HUES48 (cell line): ENCODE measurements at regions not wholly inside any gene's neighbourhood (a gene's known extent, or its start where the extent isn't known, plus 50 kb on each side); places are given as distances from the start of the nearest gene placed in this dataset.
"Not testable (repeated sequence)": the region's sequence is repeated elsewhere in the genome, so short reads cannot be mapped to it uniquely, and the experiment has no call there.

ENCODE experiments used
- H3K27ac ChIP-seq: one replicate; pipeline ENCODE4 v1.7.0; 2013; ENCODE audit warnings: low read depth, low read length, inconsistent platforms
- H3K27me3 ChIP-seq: 2 replicates; pipeline ENCODE4 v1.6.1; 2013; ENCODE audit warnings: mild to moderate bottlenecking, low read length; ENCODE audit not compliant: control insufficient read depth, insufficient read depth
- H3K36me3 ChIP-seq: 2 replicates; pipeline ENCODE4 v1.6.1; 2013; ENCODE audit warnings: low read length; ENCODE audit not compliant: control insufficient read depth, insufficient read depth
- H3K4me1 ChIP-seq: 2 replicates; pipeline ENCODE4 v1.6.1; 2013; ENCODE audit warnings: mild to moderate bottlenecking, low read length; ENCODE audit not compliant: control insufficient read depth, insufficient read depth
- H3K4me3 ChIP-seq: 2 replicates; pipeline ENCODE4 v1.5.1; 2013; ENCODE audit warnings: mild to moderate bottlenecking, low read depth, low read length
- H3K9ac ChIP-seq: 2 replicates; pipeline ENCODE4 v1.6.1; 2013; ENCODE audit warnings: mild to moderate bottlenecking, low read depth, low read length, moderate library complexity
- H3K9me3 ChIP-seq: 2 replicates; pipeline ENCODE4 v1.6.1; 2013; ENCODE audit warnings: low read length; ENCODE audit not compliant: control insufficient read depth, insufficient read depth

DNA sequence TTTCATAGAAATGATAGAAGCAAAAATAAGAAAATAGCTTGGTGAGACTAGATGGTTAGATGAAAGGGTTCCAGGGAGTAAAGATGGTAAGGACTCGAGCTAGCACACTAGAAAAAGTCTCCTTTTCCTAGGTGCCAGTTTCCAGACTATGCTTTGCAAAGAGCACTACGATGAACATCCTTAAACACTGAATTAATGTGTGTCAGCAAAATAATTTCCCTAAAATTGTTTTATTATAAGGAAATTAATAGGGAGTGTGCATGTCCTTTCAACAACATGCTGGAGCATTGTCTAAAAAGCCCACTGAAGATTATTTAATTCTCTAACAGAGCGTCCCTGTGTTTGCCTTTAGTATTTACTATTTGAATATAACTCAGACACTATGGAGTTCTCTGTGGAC, 107.4 kb upstream of the NDUFV2 start:
- Histone ChIP-seq H3K4me3 (no peak overlapping the region), H3K4me1 (peaks cover 5% of the 10 kb centered on the region; the same call in 1 of the 2 replicates), H3K27me3 (no peaks in the 10 kb centered on the region), H3K9ac (no peak overlapping the region), H3K27ac (no peak overlapping the region), H3K36me3 (no peaks in the 10 kb centered on the region), H3K9me3 (no peaks in the 10 kb centered on the region)

DNA sequence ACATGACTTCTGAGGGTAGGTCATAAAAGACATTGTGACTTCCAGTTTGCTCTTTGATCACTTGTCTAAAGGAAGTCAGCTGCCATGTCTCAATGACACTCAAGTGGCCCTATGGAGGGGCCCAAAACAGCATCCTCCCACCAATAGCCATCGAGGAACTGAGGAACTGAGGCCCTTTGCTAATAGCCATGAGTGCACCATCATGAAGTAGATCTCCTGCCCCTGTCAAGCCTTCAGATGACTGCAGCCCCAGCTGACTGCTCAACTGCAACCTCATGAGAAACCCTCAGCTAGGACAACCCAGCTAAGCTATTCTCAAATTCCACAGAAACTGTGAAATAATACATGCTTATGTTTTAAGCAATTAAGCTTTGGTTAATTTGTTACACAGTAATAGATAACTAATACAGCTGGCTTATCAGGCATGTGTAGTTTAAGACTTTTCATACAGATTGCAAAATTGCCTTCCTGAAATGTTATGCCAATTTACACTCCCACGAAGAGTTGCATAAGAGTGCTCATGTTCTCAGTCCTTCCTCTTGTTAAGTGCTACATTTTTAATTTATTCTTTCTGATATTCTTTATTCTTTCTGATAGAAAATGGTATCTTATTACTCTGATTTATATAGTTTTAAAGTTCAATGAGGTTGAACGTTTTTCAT, 105.6 kb upstream of the NDUFV2 start:
- H3K9me3 ChIP-seq = no peaks in the 10 kb centered on the region
- peaks cover 5% of the 10 kb centered on the region; the same call in 1 of the 2 replicates for H3K4me1 ChIP-seq
- H3K9ac ChIP-seq = no peak overlapping the region
- H3K27me3 ChIP-seq = no peaks in the 10 kb centered on the region
- H3K27ac ChIP-seq = no peak overlapping the region
- H3K4me3 ChIP-seq = no peak overlapping the region
- no peaks in the 10 kb centered on the region for H3K36me3 ChIP-seq

DNA sequence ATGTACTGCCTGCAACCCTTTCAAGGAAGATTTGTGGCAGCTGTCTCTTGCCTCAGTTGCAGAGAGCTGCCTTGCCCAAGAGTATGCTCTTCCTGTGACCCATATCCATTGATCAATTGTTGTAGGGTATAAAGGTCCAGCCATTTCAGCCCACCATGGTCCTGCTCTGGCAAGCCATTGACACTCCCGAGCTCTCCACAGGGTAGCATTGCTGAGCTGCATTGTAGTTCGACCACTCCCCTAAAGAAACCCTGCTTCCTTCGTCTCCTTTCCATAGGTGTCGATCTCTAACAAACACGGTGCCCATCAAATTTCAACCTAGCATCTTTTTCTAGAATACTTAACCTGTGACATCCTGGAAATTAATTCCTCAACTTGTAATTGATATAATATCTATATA, 104.9 kb upstream of the NDUFV2 start:
- no peaks in the 10 kb centered on the region for H3K36me3 ChIP-seq
- H3K27ac ChIP-seq = no peak overlapping the region
- no peaks in the 10 kb centered on the region for H3K9me3 ChIP-seq
- peaks cover 5% of the 10 kb centered on the region; the same call in 1 of the 2 replicates for H3K4me1 ChIP-seq
- H3K4me3 ChIP-seq = no peak overlapping the region
- no peak overlapping the region for H3K9ac ChIP-seq
- H3K27me3 ChIP-seq = no peaks in the 10 kb centered on the region

DNA sequence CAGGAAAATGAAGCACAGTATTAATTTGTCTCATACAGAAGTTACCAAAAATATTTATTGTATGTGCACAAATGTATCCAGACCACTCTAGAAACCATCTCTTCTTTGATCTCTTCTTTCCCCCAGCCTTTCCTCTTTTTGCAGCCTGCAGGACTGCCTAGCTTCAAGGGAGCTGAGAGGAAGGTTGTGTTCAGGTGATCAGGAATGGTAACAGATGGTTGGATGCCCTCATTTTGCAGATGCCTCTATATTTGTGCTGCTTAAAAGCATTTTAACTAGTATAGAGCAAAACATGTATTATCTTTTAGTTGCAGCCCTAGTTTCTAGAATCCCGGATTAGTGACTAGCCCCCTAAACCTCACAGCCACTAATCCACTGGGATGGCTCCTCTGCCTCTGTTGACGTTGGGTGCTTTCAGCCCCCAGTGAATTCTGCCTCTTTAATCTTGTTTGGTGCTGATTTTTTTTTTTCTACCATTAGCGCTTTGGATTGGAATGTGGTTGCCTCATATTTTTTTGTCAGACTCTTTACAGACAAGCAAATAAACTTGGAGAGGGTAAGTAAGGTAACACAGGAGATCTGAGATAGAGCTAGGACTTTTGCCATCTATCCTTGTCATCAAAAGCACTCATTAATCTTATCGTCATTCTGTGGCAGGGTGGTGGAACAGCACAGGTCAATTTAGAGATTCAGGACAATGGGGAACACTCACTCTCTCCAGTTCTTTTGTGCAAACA, 103.8 kb upstream of the NDUFV2 start:
- Histone ChIP-seq H3K36me3 (no peaks in the 10 kb centered on the region), H3K9me3 (no peaks in the 10 kb centered on the region), H3K27me3 (no peaks in the 10 kb centered on the region), H3K27ac (no peak overlapping the region), H3K4me3 (no peak overlapping the region), H3K9ac (no peak overlapping the region), H3K4me1 (peaks cover 5% of the 10 kb centered on the region; the same call in 1 of the 2 replicates)

DNA sequence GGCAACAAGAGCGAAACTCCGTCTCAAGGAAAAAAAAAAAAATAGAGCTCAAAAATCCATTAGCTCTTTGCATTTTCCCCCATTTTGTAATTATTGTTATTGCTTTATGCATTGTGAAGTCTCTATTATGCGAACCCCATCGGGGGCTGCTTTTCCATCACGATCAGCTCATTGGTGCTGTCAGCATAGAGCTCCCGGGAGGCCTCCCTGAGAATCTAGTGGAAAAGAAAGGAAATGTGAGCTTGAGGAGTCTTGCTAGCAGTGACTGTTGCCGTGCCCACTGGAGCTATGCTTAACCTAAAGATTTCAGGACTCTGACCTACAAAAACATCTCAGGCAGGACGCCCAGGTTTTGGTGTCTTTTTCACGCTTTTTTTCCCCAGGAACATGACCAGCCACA, 102.6 kb upstream of the NDUFV2 start:
- Histone ChIP-seq H3K4me1 (peaks cover 5% of the 10 kb centered on the region; the same call in 1 of the 2 replicates), H3K27ac (no peak overlapping the region), H3K9ac (no peak overlapping the region), H3K27me3 (no peaks in the 10 kb centered on the region), H3K4me3 (no peak overlapping the region), H3K36me3 (no peaks in the 10 kb centered on the region), H3K9me3 (no peaks in the 10 kb centered on the region)

DNA sequence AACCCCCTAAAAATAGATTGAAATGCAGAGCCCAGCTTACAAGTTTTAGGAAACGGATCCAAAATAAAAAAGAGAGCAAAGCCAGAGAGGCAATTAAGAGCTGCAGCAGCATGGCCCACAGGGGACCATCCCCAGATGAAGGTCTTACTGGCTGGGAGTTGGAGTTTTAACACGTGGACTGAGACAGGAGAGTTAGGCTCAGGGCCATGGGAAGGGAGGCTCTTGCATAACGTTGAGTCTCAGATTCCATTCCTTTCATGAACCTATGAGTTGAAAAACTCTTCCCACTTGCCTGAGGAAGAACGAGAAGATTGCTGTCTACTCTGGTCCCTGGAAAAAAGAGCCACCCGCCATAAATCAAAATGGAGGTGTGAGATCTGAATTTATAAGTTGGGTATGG, 101.8 kb upstream of the NDUFV2 start:
- Histone ChIP-seq H3K9ac (no peak overlapping the region), H3K36me3 (no peaks in the 10 kb centered on the region), H3K27me3 (no peaks in the 10 kb centered on the region), H3K27ac (no peak overlapping the region), H3K9me3 (no peaks in the 10 kb centered on the region), H3K4me3 (no peak overlapping the region), H3K4me1 (peaks cover 5% of the 10 kb centered on the region; the same call in 1 of the 2 replicates)

DNA sequence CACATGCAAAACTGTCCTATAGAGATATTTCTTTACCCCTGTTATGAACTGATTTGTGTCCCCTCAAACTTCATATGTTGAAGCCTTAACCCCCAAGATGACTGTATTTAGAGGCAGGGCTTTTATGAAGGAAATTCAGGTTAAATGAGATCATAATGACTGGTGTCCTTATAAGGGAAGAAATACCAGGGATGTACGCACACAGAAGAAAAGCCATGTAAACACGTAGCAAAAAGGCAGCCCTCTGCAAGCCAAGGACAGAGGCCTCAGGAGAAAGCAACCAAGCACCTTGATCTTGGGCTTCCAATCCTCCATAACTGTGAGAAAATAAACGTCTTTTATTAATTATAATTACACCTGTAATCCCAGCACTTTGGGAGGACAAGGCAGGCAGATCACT, 101.3 kb upstream of the NDUFV2 start:
- no peak overlapping the region for H3K4me3 ChIP-seq
- H3K9me3 ChIP-seq = no peaks in the 10 kb centered on the region
- no peak overlapping the region for H3K9ac ChIP-seq
- H3K27ac ChIP-seq = no peak overlapping the region
- peaks cover 5% of the 10 kb centered on the region; the same call in 1 of the 2 replicates for H3K4me1 ChIP-seq
- no peaks in the 10 kb centered on the region for H3K36me3 ChIP-seq
- no peaks in the 10 kb centered on the region for H3K27me3 ChIP-seq

DNA sequence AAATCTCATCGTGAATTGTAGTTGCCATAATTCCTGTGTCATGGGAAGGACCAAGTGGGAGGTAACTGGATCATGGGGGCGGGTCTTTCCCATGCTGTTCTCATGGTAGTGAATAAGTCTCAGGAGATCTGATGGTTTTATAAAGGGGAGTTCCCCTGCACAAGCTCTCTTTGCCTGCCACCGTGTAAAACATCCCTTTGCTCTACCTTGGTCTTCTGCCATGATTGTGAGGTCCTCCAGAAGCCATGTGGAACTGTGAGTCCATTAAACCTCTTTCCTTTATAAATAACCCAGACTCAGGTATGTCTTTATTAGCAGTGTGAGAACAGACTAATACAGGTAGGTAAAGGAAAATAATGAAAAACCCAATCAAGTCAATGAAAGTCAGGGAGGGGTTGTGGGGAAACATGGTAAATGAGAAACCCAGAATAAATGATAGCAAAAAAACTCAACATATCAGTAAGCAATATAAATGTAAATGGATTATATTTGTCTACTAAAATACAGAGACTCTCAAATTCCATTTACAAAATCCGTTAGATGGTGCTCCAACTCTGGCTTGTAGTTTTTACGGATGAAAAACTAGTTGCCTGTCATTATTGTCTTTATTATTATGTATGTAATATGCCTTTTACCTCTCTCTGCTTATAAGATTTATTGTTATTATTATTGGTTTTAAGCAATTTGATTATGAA, 98.9 kb upstream of the NDUFV2 start:
- no peak overlapping the region for H3K27ac ChIP-seq
- H3K9me3 ChIP-seq = no peaks in the 10 kb centered on the region
- peaks cover 5% of the 10 kb centered on the region; the same call in 1 of the 2 replicates for H3K4me1 ChIP-seq
- H3K4me3 ChIP-seq = no peak overlapping the region
- H3K27me3 ChIP-seq = no peaks in the 10 kb centered on the region
- no peak overlapping the region for H3K9ac ChIP-seq
- no peaks in the 10 kb centered on the region for H3K36me3 ChIP-seq

DNA sequence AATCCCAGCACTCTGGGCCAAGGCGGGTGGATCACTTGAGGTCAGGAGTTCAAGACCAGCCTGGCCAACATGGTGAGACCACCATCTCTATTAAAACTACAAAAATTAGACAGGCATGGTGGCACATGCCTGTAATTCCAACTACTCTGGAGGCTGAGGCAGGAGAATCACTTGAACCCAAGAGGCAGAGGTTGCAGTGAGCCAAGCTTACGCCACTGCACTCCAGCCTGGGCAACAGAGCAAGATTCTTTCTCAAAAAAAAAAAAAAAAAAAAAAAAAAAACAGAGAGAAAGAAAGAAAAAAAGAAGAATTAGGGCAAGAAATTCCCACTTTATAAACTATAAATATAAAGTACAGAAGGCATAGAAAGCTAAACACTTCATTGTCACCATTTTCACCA, 98.2 kb upstream of the NDUFV2 start:
- not testable (repeated sequence) for H3K27ac ChIP-seq, H3K4me1 ChIP-seq, H3K9me3 ChIP-seq, H3K4me3 ChIP-seq, H3K9ac ChIP-seq, H3K36me3 ChIP-seq, H3K27me3 ChIP-seq

DNA sequence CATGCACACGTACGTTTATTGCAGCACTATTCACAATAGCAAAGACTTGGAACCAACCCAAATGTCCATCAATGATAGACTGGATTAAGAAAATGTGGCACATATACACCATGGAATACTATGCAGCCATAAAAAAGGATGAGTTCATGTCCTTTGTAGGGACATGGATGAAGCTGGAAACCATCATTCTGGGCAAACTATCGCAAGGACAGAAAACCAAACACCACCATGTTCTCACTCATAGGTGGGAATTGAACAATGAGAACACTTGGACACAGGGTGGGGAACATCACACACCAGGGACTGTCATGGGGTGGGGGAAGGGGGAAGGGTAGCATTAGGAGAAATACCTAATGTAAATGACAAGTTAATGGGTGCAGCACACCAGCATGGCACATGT, 94.8 kb upstream of the NDUFV2 start:
- H3K27me3 ChIP-seq, H3K27ac ChIP-seq, H3K36me3 ChIP-seq, H3K4me3 ChIP-seq, H3K4me1 ChIP-seq, H3K9me3 ChIP-seq, H3K9ac ChIP-seq: not testable (repeated sequence)

DNA sequence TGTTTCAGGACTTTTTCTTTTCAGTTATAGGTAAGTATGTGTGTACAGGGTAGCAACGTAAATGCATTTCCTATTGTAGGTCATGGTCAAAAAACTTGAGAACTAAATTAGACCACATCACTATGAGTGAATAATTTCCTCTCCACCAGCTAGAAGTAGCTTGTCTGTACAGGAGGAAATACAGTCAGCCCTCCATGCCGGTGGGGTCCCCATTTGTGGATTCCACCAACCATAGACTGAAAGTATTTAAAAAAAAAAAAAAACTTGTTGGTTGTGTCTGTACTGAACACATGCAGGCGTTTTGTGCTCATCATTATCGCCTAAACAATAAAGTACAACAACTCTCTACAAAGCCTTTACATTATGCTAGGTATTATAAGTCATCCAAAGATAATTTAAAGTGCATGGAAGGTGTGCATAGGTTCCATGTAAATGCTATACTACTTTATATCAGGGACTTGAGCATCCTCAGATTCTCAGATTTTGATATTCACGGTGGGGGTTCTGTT, 94.2 kb upstream of the NDUFV2 start:
- H3K4me3 ChIP-seq = no peak overlapping the region
- H3K27ac ChIP-seq = no peak overlapping the region
- H3K36me3 ChIP-seq = no peaks in the 10 kb centered on the region
- no peaks in the 10 kb centered on the region for H3K4me1 ChIP-seq
- H3K27me3 ChIP-seq = no peaks in the 10 kb centered on the region
- H3K9ac ChIP-seq = no peak overlapping the region
- no peaks in the 10 kb centered on the region for H3K9me3 ChIP-seq
